PC-3 (cell line): ENCODE measurements at regions not wholly inside any gene's neighbourhood (a gene's known extent, or its start where the extent isn't known, plus 50 kb on each side); places are given as distances from the start of the nearest gene placed in this dataset.

ENCODE experiments used
- CTCF ChIP-seq: fragments of 300-600 bp; sonication (generic); conservative IDR thresholded peaks from 2 replicates; pipeline ENCODE4 v1.5.1; 2017; ENCODE audit warnings: antibody characterized with exemption, low read depth, mild to moderate bottlenecking, low read length
- EZH2 ChIP-seq: fragments of 300-600 bp; sonication (generic); IDR thresholded peaks from one replicate; pipeline ENCODE4 v1.6.1; 2017; ENCODE audit warnings: antibody characterized with exemption, mild to moderate bottlenecking, low read length; ENCODE audit not compliant: unreplicated experiment

GRCh38 chr4:155428128-155428527 lies 51.4 kb upstream of the MAP9 start:
- TF ChIP-seq CTCF (no peak), EZH2 (no peak)
